NCI-H510A (cell line): ENCODE measurements at regions not wholly inside any gene's neighbourhood (a gene's known extent, or its start where the extent isn't known, plus 50 kb on each side); places are given as distances from the start of the nearest gene placed in this dataset.

Experiments used
- DNase-seq: peaks from one replicate; lab custom pipeline; 2025; lab: John Stamatoyannopoulos, UW

DNA sequence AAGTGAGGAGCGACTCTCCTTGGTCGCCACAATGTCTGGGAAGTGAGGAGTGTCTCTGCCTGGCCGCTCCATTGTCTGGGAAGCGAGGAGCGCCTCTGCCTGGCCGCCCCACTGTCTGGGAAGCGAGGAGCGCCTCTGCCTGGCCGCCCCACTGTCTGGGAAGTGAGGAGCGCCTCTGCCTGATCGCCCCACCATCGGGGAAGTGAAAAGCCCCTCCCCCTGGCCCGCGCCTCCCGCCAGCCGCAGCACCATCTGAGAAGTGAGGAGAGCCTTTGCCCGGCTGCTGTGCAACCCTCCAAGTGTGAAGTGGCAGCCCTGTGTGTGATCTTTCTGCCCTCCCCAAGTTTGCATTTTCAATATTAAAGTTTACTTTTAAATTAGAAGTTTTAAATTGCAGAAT lies 95.0 kb upstream of the PPP2R5A start:
- no peak for DNase-seq

DNA sequence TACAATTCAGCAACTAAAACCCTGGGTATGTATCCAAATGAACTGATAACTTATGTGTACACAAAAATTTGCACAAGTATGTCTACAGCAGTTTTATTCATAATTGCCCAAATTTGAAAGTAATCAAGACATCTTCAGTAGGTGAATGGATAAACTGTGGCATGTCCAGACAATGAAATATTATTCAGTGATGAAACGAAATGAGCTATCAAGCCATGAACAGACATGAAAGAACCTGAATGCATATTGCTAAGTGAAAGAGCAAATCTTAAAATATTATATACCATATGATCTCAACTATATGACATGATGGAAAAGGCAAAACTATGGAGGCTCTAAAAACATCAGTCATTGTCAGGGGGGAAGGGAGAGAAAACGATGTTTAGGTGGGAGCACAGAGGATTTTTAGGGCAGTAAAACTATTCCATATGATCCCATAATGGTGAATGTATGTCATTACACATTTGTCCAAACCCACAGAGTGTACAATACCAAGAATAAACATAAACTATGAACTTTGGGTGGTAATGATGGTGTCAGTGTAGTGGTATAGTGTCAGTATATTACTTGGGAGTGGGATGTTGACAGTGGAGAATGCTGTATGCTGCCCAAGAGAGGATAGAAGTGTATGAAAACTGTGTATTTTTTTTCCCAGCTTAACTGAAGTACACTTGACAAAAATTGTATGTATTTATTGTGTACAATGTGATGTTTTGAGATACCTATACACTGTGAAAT lies 92.8 kb upstream of the PPP2R5A start:
- DNase-seq = no peak

DNA sequence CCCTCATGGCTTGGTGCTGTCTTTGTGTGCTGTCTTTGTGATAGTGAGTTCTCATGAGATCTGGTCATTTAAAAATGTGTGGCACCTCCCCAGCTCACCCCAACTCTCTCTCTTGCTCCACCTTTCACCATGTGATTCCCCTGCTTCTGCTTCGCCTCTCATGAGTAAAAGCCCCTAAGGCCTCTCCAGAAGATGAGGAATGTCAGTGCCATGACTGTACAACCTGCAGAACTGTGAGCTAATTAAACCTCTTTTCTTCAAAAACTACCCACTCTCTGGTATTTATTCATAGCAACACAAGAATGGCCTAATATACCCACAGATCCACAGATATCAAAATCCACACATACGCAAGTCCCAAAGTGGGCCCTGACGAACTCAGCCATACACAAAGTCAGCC lies 88.9 kb upstream of the PPP2R5A start:
- no peak for DNase-seq

DNA sequence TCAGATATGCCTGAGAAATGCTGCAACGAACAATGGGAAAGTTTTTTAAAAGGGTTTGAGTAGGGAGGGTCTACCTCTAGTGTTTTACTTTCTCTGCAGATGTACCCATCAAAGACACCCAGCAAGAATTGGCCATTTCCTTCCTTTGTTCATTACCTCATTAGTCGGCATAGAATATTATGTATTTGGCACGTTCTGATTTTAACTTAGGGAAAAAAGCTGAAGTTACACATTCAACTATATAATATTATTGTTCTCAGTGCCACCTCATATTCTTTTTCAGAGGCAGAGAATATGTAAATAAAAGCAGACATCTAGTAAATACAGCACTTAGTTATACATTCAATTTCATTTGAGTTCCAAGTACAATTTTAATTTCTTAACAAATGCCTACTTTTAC lies 83.7 kb upstream of the PPP2R5A start:
- no peak for DNase-seq

DNA sequence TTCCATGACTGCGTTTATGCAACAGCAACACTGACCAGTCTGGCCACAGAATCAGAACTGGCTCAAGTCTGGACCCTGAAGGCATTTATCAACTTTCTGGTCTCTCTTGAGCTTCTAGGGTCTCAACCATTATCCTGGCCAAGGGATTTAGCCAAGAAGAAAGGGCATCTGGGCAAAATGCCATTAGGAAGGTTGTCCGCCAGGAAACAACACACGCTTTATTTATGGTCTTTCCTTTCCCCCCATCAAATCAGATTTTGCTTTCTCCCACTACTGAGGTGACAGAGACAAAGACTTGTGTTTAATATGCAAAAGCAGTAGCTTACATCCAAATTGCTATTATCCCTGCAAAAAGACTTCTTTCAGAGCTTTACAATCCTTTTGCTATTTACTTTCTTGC lies 81.6 kb upstream of the PPP2R5A start:
- no peak for DNase-seq

DNA sequence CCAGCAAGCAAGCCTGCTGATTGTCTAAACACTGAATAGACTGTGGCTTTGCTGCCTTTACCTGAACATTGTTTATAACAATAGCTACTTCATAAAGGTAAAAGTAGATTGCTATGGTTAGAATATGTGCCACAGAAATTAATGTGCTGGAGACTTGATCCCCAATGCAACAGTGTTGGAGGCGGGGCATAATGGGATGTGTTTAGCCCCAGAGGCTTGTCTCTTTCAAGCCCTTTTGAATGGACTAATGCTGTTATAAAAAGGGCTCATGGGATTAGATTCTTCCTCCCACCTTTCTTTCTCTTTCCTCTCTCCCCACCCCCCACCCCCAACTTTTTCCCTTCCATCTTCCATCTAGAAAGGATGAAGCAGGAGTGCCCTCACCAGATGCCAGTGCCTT lies 80.2 kb upstream of the PPP2R5A start:
- no peak for DNase-seq

DNA sequence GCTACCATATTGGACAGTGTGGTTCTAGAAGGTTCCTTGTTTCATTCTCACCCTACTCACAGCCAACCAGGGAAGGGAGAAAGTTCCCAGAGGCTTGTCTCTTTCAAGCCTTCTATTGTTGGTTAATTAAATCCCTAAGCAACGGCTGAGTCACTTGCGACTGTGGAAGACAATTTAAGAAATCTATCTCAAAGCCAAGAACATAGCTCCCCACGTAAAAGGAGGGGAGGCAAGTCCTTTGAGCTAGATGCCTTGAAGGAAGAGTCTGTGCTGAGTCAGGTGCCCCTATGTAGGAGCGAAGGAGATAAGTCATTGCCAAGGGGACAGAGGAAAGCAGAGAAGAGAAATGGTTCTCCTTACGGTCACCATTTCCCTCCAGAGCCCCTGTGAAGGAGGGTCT lies 79.4 kb upstream of the PPP2R5A start:
- DNase-seq = no peak

DNA sequence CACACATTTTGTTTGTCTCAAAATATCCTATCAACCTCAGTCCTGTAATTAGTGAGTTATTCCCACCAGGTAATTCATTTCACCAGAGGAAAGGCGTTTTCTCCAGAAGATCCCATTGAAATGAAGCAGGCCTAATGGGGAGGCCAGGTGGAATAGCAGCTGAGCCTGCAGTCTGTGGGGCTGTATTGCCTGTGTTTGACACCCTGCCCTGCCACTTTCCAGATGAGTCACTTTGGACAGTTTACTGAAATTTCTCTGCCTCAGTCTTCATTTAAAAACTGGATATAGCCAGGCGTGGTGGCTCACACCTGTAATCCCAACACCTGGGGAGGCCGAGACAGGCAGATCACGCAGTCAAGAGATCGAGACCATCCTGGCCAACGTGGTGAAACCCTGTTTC lies 78.1 kb upstream of the PPP2R5A start:
- no peak for DNase-seq

DNA sequence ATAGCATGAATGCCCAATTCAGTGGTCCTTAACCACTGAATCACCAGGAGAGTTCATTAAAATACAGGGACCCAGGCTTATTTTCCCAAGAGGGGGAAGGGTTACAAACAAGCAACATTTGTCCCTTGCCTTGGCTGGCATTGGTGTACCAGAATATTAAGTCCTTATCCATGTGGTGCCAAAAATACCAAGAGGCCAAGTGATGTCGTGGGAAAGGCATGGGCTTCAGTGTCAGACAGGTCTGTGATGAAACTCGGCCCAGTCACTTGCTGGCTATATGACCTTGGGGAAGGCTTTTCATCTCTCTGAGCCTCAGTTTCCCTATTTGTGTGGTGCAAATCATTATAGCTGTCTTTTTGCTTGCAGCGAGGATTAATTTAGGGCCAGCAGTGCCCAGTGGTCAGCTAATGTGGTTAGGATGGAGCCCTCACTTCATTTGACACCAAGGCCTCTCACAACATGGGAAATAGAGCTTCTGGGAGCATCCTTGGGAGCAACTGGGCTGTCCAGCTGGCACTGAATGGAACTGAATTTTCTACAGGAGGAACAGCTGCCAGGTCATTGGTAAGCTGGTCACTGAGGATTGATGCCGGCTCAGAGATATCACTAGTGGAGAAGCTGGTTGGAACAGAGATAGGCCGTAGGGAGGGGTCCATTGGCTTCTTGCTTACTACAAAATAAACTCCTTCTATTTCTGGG lies 77.2 kb upstream of the PPP2R5A start:
- no peak for DNase-seq

DNA sequence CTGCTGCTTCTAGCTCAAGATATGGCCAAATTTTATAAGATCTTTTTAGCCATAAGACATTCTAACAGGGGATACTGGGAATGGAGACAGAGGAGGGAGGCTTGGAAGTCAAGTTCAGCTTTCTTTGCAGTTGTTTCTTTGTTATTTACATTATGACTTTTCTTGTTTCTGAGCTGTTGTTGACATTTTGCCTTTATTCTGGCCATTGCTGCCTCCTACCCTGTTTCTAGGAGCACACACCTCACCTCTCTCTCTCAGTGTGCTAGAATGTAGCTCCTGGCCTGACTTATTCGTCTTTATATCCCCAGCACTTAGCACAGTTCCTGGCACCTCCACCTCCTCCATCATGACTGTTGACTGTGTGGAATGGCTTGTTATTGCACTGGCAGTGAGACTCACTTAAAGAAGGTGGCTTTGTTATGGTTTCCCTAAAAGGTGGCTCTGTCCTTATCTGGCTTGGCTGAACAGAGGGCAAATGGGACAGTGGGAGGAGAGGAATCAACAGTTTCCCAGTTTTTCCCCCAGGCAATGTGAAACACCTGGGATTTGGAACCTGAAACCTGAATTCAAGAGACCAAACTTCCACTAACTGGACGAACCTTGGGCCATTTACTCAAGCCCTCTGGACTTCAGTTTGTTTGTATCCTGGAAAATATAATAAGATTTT lies 76.1 kb upstream of the PPP2R5A start:
- no peak for DNase-seq

DNA sequence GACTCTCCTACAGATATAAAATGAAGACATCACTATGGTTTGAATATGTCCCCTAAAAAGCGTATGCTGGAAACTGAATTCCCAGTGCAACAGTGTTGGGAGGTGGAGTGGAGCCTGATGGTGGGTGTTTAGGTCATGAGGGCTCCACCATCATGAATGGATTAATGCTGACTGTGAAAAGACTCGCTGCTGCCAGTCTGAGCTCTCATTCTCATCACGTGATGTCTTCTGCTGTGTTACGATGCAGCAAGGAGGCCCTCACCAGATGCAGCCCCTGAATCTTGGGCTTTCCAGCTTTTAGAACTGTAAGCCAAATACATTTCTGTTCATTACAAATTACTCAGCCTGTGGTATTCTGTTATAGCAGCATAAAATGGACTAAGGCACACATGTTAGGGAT lies 73.8 kb upstream of the PPP2R5A start:
- DNase-seq = no peak

DNA sequence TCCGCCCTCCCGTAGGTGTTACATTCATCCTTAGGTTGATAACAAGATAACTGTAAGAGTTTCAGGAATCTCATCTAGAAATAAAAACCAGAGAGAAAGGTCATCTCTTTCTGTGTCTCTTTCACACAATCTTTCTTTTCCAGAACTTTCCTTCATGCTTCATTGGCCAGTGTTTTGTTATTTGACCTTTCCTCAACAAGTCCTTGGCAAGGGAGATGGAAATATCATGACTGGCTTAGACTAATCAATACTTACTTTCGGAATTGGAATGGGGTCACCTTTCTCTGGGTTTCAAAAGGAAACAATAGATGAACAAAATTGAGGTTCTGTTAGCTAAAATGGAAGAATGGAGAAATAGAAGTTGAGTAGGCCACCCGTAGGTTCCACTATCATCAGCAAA lies 72.9 kb upstream of the PPP2R5A start:
- DNase-seq = no peak

DNA sequence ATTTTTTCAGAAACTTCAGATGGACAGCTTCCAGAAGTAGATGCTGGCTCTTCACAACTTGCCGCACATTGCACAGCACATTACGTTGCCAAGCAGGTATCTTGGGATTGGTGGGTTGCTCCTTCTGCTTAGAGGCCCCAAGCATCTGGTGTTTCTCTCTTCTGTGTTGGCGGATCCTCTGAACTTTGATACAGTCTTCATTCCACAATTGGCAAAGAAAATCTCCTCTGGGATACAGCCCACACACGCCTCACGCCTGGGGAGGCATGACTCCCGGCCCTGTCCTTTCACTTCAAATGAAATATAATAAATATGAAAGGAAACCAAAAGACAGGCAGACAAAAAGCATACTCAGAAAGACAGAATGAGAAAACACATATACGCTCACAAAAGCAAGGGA lies 72.3 kb upstream of the PPP2R5A start:
- no peak for DNase-seq

DNA sequence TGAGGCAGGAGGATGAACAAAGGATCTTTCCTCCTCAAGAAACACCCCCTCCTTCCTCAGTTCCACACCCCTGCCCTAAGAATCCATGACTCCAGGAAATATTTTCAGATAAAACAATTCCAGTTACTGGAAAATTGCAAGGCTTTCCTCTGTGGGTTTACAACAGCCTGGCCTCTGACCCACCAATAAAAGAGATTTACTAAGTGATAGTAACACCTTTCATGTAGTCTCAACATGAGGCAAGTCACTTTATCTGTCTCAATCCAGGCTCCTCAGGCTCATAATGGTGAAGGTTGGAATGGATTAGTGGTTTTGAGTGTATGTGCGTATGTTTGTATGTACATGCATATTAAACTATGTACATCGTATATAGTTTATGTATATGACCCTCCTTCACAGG lies 71.4 kb upstream of the PPP2R5A start:
- DNase-seq = no peak

DNA sequence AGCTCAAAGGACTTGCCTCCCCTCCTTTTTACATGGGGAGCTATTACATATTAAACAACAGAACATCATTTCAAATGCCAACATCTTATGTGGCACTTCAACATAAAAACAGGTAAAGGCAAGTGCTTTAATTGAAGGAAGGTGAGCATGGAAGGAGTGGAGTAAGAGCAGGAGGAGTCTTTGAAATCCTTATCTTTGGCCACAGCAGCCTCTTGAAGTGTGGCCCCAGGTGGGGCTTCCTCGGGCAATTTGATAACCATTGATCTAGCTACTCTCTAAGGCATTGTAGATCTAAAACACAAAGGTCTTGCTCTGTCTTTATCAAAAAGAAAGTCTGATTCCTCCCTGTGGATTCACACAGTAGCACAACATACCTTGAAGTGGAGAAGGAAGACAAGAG lies 70.9 kb upstream of the PPP2R5A start:
- DNase-seq = no peak

DNA sequence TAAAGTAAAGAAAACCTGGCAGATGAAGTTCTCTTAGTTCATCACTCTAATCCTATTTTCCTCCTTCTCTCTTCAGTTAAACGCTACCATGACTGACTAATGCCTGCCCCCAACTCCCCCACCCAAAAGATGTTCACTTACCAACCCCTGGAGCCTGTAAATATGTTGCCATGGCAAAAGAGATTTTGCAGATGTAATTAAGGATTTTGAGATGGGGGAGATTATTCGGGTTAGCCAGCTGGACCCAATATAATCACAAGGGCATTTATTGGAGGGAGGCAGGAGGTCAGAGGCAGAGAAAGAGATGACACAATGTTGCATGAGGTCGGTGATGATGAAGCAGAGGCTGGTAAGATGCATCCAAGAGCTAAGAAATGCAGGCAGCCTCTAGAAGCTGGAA lies 69.3 kb upstream of the PPP2R5A start:
- no peak for DNase-seq

DNA sequence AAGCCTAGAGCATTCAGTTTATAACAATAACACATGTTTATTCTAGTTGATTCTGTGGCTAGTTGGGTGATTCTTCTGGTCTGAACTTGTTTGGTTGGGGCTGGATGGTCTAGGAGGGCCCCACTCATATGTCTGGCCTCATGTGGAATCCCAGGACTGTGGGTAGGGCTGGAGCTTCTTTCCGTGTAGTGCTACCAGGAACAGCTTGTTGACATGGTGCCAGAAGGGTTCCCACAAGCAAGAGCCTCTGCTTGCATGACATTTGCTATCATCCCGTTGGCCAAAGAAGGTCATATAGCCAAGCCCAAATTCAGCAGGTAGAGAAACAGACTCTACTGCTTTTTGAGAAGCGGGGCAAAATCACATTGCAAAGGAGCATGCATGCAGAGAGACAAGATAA lies 67.6 kb upstream of the PPP2R5A start:
- DNase-seq = no peak

DNA sequence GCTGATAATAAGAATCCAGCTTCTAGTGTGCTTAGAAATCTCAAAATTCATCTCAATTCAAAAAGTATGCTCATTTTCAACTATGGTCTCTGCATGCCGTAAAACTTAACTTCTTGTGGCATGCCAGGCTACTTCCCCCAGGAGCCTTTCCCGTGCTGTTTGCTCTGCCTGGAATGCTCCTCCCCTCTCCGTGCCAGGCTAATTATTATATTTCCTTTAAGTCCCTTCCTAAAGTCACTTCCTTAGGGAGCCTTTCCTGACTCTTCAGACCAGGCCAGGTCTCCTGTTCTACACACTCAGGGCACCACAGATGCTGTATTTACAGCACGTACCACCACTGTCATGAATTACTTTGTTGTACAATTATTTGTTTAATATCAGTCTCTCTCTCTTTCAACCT lies 67.1 kb upstream of the PPP2R5A start:
- no peak for DNase-seq

DNA sequence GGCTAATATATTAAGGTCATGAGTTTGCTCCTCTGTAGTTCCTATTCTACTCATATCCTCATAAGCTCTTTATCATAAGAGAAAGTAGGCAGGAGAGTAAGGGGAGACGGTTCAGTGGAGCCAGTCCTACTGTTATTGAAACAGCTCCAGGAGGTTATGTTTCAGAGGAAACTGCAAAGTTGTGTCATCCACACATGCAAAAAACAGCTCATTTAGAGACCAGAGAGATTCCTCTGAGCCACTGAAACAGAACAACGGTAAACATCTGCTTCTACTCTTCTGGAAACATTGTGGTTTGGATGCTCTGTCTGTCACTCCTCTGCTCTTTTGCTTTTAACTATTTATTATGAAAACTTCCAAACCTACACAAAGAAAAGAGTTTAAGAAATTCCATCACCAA lies 66.3 kb upstream of the PPP2R5A start:
- DNase-seq = no peak

DNA sequence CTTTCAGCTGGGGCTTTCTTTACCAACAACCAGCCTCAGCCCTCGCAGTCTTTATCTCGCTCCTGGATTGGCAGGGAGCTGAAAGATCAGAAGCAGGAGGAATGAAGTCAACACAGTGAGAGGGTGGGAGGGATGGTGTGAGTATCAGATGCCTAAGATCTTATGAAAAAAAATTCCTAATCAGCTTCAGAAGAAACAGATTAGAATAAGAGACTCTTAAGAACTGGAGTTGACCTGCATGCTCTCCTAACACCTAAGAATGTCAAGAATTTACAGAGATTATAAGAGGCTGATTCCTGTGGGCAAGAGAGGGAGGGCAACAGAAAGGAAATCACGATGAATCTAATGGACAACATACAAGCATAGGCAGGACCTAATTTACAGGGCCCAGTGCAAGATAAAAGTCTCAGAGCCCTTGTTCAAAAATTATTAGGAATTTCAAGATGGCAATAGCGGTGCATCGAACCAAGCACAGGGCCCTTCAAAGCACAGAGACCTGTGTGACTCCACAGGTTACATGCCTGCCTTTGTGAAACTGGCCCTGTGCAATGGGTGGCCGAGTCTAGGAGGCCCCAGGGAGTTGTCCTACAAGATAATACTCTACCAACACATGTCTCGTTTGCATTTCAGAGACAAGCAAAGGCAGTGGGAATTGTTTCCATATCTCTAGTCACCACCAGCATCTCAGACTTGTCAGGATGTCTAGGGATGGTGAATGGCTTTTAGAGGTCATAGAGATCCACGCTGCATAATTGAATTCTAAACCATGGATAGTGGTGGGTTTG lies 65.3 kb upstream of the PPP2R5A start:
- DNase-seq = no peak

DNA sequence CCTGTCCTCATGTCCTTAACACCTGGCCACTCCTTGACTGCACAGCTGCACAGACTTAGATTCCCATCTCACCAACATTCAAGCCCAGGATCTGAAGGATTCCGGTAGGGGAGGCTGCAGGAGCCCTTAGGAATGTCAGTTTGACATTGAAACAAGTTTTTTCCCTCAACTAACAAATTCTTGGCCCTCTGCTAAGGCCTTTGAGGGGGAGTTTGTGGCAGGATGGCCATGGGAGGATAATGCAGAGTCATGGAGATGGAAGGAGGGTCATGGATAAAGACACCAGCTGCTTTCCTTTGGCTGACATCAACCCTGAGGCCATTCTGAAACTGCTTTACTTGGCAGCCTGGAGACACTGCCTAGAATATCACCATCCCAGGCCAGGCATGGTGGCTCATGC lies 63.4 kb upstream of the PPP2R5A start:
- DNase-seq = no peak

DNA sequence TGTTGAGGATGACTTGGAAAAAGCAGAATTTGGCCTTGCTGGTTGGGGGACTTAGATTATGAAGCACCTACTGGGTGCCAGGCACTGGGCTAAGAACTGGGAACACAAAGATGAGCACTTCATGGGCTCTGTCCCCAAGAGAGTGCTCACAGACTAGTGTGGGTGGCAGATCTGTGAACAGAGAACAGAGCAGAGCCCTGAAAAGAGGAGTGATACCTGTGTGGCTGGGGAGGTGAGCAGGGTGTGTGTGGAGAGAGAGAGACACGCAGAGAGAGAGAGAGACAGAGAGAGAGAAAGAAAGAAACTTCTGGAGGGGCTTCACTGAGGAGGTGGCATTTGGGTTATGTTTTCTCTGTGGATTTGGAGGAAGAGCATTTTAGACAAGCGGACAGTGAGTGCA lies 61.1 kb upstream of the PPP2R5A start:
- no peak for DNase-seq

DNA sequence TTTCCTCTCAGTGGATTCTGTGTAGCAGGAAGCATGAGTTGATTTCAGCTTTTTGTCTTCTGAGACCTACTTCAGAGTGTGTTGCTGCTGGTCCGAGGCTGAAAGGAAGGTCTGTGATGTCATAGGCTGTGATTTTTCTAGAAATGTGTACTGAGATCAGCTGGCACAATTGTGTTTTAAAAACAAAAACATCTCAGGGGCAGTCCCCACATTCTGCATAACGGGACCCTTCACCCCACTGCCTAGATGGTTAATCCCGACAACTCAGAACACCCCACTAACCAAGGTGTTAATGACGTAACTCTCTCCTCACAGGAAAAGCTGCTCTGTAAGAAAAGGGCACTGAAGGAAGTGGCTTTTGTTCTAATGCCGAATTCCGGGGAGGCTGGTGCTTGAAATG lies 59.8 kb upstream of the PPP2R5A start:
- DNase-seq = no peak
